GM21528 (cell line): ENCODE measurements at regions not wholly inside any gene's neighbourhood (a gene's known extent, or its start where the extent isn't known, plus 50 kb on each side); places are given as distances from the start of the nearest gene placed in this dataset.

Source experiments
- ATAC-seq: cut with Tn5 transposase; IDR thresholded peaks from one replicate; pipeline ENCODE4 v1.9.1; 2021; ENCODE audit warnings: mild to moderate bottlenecking, moderate library complexity; ENCODE audit not compliant: unreplicated experiment, low FRiP score

DNA sequence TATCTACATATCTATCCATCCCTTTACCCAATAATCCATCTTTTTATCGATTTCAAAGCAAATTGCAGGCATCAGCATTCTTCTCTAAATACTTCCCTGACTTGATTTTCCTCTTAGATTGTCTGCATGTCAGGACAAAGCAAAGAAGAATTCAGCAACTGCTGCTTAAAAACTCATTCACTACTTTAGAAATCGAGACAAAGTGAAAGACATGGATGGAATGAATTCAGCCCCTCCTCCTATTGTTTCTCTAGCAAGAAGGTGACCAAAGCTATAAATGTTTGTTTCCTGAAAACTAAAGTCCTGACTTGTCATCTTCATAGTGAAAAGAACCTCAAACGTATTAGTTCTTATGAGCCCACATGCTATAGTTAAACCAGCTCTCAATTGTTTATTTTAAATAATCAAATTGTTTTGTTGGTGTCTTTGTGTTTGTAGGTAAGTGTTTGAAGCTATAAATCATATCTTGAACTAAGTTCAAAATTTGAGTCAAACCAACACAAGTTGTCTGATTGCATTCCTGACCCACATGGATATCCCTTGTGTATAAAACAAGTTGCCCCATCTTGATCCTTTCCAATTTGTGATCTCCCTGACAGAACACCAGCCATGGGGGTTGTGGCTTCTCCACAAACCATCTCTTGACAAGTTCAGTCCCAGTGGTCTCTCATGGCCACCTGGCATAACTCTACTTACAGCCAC, 58.6 kb upstream of the ARHGAP5 start:
- no peak for ATAC-seq

DNA sequence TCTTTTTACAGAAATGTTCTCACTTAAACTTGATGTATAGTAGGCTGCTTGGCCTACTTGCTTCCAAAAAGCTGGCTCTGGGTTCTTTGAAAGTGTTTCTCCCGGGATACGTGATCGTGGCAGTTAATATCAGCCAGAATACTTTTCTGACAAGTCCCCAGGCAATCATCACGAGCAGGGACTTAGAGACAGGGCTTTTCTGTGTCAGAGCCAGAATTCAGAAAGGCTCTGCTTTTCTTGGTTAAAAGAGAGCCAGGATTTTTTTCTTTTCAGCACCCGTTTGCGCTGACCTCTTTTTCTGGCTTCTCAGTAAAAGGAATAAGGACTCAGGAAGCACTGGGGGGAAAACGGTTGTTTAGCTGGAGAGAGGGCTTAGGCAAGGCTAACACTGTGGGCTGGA, 57.8 kb upstream of the ARHGAP5 start:
- no peak for ATAC-seq

DNA sequence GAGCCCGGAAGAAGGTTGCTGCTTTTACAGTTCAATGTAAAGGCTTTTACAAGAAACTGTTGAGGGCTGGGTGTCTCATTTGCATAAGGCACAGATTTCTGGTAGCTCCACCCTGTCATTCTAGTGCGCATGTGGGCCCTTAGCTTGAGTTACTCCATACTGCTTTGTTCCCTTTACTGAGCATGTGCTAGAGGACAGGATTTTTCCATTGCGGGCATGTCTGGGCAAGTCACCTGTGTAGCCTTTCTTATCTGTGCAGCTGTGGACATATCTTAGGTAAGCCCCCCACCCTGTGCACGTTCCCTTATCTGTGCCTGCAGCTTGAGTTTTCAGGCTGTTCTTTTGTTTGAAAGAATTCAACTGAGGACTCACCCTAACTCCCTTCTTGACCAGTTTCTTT, 56.2 kb upstream of the ARHGAP5 start:
- ATAC-seq, result no peak

DNA sequence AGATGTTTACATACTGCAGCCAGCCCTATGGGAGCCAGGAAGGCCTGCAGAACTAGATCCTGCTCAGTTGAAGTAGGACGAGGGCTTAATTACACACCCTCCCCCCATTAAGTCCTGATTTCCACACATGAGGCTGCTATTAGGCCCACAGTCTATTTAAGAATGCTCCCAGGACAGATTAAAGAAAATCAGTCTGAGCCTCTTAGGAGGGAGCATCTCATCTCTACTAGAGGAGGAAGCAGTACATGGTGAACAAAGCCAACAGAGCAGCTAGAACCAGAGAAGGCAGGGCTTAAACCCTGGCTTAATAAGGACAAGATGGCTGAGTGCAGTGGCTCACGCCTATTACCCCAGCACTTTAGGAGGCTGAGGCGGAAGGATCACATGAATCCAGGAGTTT, 55.8 kb upstream of the ARHGAP5 start:
- no peak for ATAC-seq

DNA sequence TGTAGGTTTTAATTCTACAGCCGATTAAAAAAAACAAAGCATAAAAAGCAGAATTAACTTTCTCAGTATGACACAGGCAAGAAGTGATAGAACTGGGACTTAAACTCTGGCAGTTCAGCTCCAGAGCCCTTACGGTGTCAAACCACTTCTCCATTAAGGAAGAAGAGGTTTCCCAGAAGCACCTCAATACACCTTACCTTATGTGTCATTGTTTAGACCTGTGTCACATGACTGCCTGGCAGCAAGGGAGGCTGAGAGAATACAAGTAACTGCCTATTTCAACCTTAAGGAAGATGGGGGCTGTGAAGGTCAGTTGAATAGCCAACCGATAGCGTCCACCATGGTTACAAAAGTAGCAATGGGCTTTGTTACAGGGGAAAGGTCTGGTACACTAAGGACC, 54.6 kb upstream of the ARHGAP5 start:
- no peak for ATAC-seq

DNA sequence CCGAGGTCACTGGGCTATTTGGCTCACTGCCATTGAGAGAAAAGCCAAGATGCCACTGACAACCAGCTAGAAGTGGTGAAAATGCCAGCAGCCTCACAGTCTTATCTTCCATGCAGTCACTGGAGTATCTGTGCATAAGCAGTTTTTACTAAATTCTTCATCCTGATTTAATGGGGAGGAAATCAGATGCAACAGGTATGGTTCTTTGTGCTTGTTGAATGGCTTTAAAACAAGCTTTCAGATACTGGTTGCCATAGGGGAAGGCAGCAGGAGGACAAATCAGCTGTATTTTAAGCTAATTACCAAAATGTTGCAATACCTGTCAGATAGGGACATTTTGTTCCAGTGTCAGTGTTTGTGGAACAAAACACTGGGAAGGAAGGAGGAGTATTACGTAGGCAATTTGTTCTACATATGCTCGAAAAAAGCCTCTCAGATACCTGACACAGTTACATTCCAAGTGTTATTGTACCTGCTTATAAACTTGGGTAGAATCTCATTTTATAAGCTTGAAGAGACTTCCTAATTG, 54.1 kb upstream of the ARHGAP5 start:
- ATAC-seq, result no peak

DNA sequence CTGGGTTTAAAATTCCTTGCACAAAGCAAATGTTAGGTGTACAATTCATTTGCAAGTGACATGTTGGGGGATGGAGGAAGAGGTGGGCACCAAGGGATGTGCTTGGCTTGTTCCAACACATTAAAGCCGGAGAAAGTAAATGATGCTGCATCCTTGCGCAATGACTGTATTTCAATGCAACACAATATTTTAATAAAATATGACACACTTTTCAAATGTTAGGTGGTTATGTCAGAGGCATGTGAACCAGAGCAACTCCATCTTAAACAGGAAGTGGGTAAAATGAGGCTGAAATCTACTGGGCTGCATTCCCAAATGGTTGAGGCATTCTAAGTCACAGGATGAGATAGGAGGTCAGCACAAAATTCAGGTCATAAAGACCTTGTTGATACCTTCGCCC, 53.6 kb upstream of the ARHGAP5 start:
- ATAC-seq, result no peak

DNA sequence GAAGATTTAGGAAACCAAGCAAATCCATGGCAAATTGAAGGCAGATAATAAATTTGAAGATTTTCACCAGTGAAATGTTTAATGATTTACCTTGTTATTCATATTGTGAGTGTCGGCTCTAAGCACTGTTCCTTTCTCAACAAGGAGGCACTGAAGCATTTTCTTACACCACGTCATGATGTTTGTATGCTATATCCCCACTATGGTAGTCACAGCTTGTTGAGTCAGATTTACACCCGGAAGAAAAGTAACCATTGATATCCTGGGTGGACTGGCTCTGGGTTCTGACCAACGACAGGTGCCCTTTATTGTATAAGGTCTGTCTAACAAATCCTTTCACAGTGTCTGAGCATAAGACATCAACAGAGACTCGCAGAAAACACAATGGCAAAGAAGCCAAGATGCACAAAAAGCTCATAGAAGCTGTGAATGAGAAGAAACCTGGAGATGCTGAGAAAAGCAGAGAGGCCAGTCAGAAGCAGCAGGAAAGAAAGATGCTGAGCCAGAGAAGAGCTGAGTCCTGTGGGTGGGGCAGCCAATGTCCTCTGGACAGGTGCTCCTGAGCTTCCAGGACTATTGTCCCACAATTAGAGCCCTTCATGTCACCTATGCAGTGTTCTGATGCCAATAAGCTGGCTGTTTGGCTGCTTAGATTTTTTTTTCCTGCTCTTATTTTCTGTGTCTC, 49.7 kb upstream of the ARHGAP5 start:
- ATAC-seq, result no peak
